Liver (tissue), 7 donors: ENCODE measurements at regions not wholly inside any gene's neighbourhood (a gene's known extent, or its start where the extent isn't known, plus 50 kb on each side); places are given as distances from the start of the nearest gene placed in this dataset.

Experiments used
- DNase-seq: peaks from one replicate; pipeline ENCODE4 v3.0.0-alpha.2; 2017; ENCODE audit warnings: low spot score
- H3K27ac ChIP-seq, 2 donors: one replicate each; pipeline ENCODE4 v1.7.0; 2013; ENCODE audit warnings: inconsistent platforms in 2 of 2, low read length in 2 of 2, control low read depth in 1 of 2, low read depth in 1 of 2, mild to moderate bottlenecking in 1 of 2
- H3K27me3 ChIP-seq, 4 donors: one replicate each; pipeline versions ENCODE4 v1.6.1 to v1.7.0; 2013; ENCODE audit warnings: low read length in 3 of 4, inconsistent platforms in 1 of 4, mild to moderate bottlenecking in 1 of 4, moderate library complexity in 1 of 4; ENCODE audit not compliant: control insufficient read depth in 4 of 4, insufficient read depth in 4 of 4
- H3K36me3 ChIP-seq, 4 donors: one replicate each; pipeline versions ENCODE4 v1.6.1 to v1.7.0; 2013; ENCODE audit warnings: low read length in 3 of 4, mild to moderate bottlenecking in 3 of 4, low read depth in 1 of 4, moderate library complexity in 1 of 4; ENCODE audit not compliant: control insufficient read depth in 4 of 4, insufficient read depth in 3 of 4
- H3K4me1 ChIP-seq, 4 donors: one replicate each; pipeline versions ENCODE4 v1.6.1 to v1.7.0; 2013; ENCODE audit warnings: low read length in 3 of 4, mild to moderate bottlenecking in 3 of 4, moderate library complexity in 1 of 4; ENCODE audit not compliant: control insufficient read depth in 4 of 4, insufficient read depth in 4 of 4
- H3K4me3 ChIP-seq, 3 donors: one replicate each; pipeline versions ENCODE4 v1.6.1 to v1.7.0; 2013; ENCODE audit warnings: low read length in 3 of 3, control low read depth in 1 of 3, low read depth in 1 of 3, mild to moderate bottlenecking in 1 of 3
- H3K9ac ChIP-seq, 2 donors: one replicate each; pipeline ENCODE4 v1.7.0; 2013; ENCODE audit warnings: low read length in 2 of 2, mild to moderate bottlenecking in 2 of 2, moderate library complexity in 2 of 2, control low read depth in 1 of 2, low read depth in 1 of 2
- H3K9me3 ChIP-seq, 4 donors: one replicate each; pipeline versions ENCODE4 v1.6.1 to v1.7.0; 2013; ENCODE audit warnings: low read length in 3 of 4; ENCODE audit not compliant: control insufficient read depth in 4 of 4
- ATF3 ChIP-seq: IDR thresholded peaks from 2 replicates; pipeline ENCODE4 v1.6.1; 2016; ENCODE audit warnings: antibody characterized with exemption
- EGR1 ChIP-seq, 2 donors: IDR thresholded peaks; 2 replicates each; pipeline ENCODE4 v1.6.1; 2016 to 2018; ENCODE audit warnings: antibody characterized with exemption in 2 of 2, low read depth in 2 of 2
- FOXA1 ChIP-seq: IDR thresholded peaks from 2 replicates; pipeline ENCODE4 v1.6.1; 2016; ENCODE audit warnings: antibody characterized with exemption
- FOXA2 ChIP-seq: IDR thresholded peaks from 2 replicates; pipeline ENCODE4 v1.6.1; 2016; ENCODE audit warnings: antibody characterized with exemption
- GABPA ChIP-seq, 2 donors: IDR thresholded peaks in 1 of 2; conservative IDR thresholded peaks in 1 of 2; 2 replicates each; pipeline ENCODE4 v1.6.1; 2016; ENCODE audit warnings: antibody characterized with exemption in 2 of 2, mild to moderate bottlenecking in 1 of 2, moderate library complexity in 1 of 2
- HNF4A ChIP-seq, 2 donors: conservative IDR thresholded peaks; 2 replicates each; pipeline ENCODE4 v1.6.1; 2016; ENCODE audit warnings: antibody characterized with exemption in 2 of 2, mild to moderate bottlenecking in 2 of 2
- JUND ChIP-seq, 2 donors: IDR thresholded peaks; 2 replicates each; pipeline ENCODE4 v1.6.1; 2016; ENCODE audit warnings: antibody characterized with exemption in 2 of 2
- MAX ChIP-seq: IDR thresholded peaks from 2 replicates; pipeline ENCODE4 v1.6.1; 2016; ENCODE audit warnings: antibody characterized with exemption
- NR2F2 ChIP-seq: IDR thresholded peaks from 2 replicates; pipeline ENCODE4 v1.6.1; 2016; ENCODE audit warnings: antibody characterized with exemption
- RAD21 ChIP-seq, 2 donors: IDR thresholded peaks; 2 replicates each; pipeline ENCODE4 v1.6.1; 2016; ENCODE audit warnings: antibody characterized with exemption in 2 of 2, mild to moderate bottlenecking in 2 of 2
- REST ChIP-seq: IDR thresholded peaks from 2 replicates; pipeline ENCODE4 v1.6.1; 2016; ENCODE audit warnings: antibody characterized with exemption, mild to moderate bottlenecking
- SP1 ChIP-seq: IDR thresholded peaks from 2 replicates; pipeline ENCODE4 v1.6.1; 2018; ENCODE audit warnings: antibody characterized with exemption, mild to moderate bottlenecking
- TAF1 ChIP-seq: conservative IDR thresholded peaks from 2 replicates; pipeline ENCODE4 v1.6.1; 2016; ENCODE audit warnings: antibody characterized with exemption, mild to moderate bottlenecking
- YY1 ChIP-seq: IDR thresholded peaks from 2 replicates; pipeline ENCODE4 v1.6.1; 2016; ENCODE audit warnings: antibody characterized with exemption, mild to moderate bottlenecking
- WGBS: extraction: QIAGEN DNeasy Blood & Tissue Kit; methylation state at CpG from one replicate; pipeline ENCODE4 v1.1.7; 2013; 5-methylcytosine and 5-hydroxymethylcytosine counted together
- donor health status: healthy.
- donor health status: healthy.
- donor health status: healthy.
- donor health status: healthy.

- no peak overlapping the region for H3K27ac ChIP-seq
- no peak overlapping the region for H3K4me3 ChIP-seq
- DNase-seq = no peak
- H3K36me3 ChIP-seq = no peaks in the 10 kb centered on the region
- H3K4me1 ChIP-seq = no peaks in the 10 kb centered on the region
- no peaks in the 10 kb centered on the region for H3K27me3 ChIP-seq
- WGBS = 90% methylated on average over 1 of the region's 1 CpG
- TF ChIP-seq GABPA (IDR thresholded peaks at IDR 0.05 in 1 of 2, conservative IDR thresholded peaks at IDR 0.05 in 1 of 2) = no peak
- no peak overlapping the region for H3K9ac ChIP-seq
- no peaks in the 10 kb centered on the region for H3K9me3 ChIP-seq
Observed at GRCh38 chr5:148950892-148951291, 112.0 kb downstream of the SH3TC2 start.

GRCh38 chr5:148951612-148952011, 111.2 kb downstream of the SH3TC2 start:
- no peaks in the 10 kb centered on the region for H3K4me1 ChIP-seq
- H3K27ac ChIP-seq = no peak overlapping the region
- WGBS = 89% methylated on average over 3 of the region's 3 CpGs

GRCh38 chr5:148952097-148952867, 110.6 kb downstream of the SH3TC2 start:
- Histone ChIP-seq H3K27me3 (no peaks in the 10 kb centered on the region), H3K9me3 (no peaks in the 10 kb centered on the region), H3K4me1 (no peaks in the 10 kb centered on the region), H3K36me3 (no peaks in the 10 kb centered on the region), H3K4me3 (no peak overlapping the region), H3K9ac (no peak overlapping the region), H3K27ac (no peak overlapping the region)
- WGBS = 84% methylated on average over 8 of the region's 8 CpGs
- no peak for DNase-seq
- no peak for TF ChIP-seq MAX
- no peak for TF ChIP-seq FOXA1
- TF ChIP-seq SP1 = no peak
- TF ChIP-seq HNF4A (conservative IDR thresholded peaks at IDR 0.05) = no peak
- no peak for TF ChIP-seq TAF1
- TF ChIP-seq YY1 = no peak
- TF ChIP-seq JUND (IDR thresholded peaks at IDR 0.05) = no peak
- no peak for TF ChIP-seq EGR1 (IDR thresholded peaks at IDR 0.05; ENCODE audit: low read depth in 2 of 2)
- TF ChIP-seq FOXA2 = no peak
- TF ChIP-seq REST = no peak
- TF ChIP-seq NR2F2 = no peak
- TF ChIP-seq RAD21 (IDR thresholded peaks at IDR 0.05) = no peak
- no peak for TF ChIP-seq GABPA (IDR thresholded peaks at IDR 0.05 in 1 of 2, conservative IDR thresholded peaks at IDR 0.05 in 1 of 2)

More at GRCh38 chr5:148951612-148952011, 111.2 kb downstream of the SH3TC2 start:
- Histone ChIP-seq H3K4me3 (no peak overlapping the region), H3K36me3 (no peaks in the 10 kb centered on the region), H3K9ac (no peak overlapping the region), H3K9me3 (no peaks in the 10 kb centered on the region), H3K27me3 (no peaks in the 10 kb centered on the region)
- DNase-seq = no peak
- no peak for TF ChIP-seq SP1
- TF ChIP-seq MAX = no peak
- no peak for TF ChIP-seq ATF3
- no peak for TF ChIP-seq REST
